ENCODE measurements at regions not wholly inside any gene's neighbourhood (a gene's known extent, or its start where the extent isn't known, plus 50 kb on each side); places are given as distances from the start of the nearest gene placed in this dataset.

DNA sequence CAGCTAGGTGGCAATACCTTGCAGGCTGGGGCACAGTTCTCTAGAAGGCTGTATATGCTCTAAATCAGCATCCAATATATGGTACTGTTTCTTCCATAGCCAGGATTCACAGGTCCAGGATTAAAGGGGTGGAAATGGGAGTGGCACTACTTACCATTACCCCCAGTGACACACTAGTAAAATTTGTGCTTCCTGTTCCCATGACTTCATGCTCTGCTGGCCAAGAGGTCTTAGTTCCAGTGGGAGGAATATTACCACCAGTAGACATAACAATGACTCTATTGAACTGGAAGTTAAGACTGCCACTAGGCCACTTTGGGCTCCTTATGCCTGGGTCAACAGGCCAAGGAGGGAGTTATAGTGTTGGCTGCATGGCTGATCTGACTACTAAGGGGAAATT lies 174.3 kb upstream of the TNFAIP3 start:
- peak; percentile 92 for DNase-seq

DNA sequence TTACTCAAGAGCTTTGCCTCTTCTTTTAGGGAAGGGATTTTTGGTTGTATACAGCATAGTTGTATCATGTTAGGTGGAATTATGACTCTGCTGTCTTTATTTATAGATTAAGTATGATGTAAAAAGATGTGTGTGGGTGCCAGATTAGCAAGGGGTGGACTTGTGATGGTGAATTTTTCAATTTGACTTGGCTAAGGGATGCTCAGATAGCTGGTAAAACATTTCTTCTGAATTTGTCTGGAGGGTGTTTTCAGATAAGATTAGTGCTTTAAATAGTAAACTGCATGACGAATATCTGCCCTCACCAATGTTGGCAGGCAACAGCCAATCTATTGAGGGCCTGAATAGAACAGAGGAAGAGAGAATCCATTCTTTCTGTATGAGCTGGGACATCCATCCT lies 173.3 kb upstream of the TNFAIP3 start:
- DNase-seq: no peak

DNA sequence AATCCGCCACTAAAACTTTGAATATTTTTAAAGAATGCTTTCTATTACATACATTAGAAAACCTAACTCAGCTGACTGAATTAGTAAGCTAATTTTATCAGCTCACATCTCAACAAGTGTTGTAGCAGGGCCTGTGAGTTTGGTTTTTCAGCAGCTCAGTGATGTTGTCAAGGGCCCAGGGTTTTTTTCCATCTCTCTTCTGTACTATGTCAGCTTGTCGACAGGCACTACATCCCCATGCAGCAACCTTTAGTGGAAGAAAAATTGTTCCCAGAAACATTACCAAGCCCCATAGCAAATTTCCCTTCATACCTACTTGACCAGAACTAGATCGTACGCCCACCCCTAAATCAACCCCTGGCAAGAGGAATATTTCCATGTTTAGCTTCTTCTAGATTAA lies 170.3 kb upstream of the TNFAIP3 start:
- DNase-seq: no peak

DNA sequence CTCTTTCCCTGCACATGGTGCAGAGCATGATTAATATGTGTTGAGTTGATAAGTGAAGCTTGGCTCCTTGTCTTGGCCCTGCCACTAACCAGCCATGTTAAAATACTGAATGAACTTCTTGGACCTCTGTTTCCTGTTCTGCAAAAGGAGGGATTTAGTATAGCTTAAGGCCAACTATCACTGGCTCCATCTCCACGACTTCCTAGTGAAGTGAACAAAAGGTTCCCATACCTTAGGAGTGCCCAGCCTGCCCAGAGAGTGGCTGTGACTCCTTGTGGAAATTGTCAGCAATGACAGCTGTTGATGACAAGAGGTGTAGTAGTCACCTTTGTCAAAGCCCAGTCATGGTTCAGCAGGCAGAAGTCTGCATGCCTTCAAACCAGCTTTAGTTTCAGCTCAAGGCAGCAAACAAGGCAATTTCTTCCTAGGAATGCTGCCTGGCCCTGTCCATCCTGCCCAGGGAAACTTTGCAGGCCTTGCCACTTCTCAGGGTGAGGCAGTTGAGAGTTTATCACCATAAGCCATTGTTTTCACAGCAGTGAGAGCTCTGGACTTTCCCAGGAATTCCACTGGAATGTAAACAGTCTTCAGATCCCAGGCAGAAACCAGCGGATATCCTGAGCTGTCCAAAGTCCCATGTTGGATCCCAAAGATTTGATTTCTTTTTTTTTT lies 169.7 kb upstream of the TNFAIP3 start:
- peak; percentile 81 for DNase-seq

DNA sequence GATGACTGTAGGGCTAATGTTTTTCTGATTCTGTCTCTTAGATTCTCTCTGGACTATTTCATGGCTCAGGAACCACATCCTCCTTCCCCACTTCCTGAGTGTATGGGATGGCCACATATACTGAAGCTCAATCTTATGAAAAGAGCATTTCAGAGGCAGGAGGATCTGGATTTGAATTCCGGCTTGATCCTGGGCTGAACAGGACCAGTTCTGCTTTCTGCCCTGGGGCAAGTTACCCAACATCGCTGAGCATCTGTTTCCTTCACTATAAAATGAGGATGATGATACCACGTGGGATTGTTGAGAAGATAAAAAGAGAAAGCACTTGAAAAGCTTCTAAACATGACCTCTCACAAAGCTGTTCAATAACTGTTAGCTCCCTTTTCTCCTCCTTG lies 168.4 kb upstream of the TNFAIP3 start:
- no peak for DNase-seq

DNA sequence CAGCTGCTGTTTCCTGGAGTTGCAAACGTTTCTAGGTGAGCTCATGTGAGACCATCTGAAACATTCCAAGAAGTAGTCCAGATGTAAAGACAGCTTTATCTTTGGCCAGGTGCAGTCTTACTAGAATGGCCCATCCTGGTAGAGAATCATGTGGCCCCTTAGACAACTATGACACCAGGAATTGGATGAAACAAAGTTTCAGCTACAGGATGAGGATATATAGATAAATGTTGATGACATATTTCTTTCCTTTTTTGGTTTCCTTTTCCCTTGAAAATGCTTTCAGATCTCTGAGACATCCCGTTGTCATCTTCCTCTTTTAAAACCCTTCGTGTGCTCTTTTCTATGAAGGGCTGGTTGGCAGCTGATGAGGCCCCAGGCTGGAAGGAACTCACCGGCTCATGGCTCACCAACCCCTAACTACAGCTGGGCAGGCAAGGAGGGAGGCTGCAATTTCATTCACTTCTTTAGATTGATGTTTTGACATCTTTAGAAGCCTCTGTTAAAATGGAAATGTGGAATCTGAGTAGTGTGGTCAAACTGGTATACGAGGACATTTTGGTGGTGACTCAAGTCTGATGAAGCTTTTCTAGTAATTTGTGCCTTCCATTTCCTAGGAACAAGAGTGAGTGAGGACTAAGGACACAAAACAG lies 167.9 kb upstream of the TNFAIP3 start:
- no peak for DNase-seq

DNA sequence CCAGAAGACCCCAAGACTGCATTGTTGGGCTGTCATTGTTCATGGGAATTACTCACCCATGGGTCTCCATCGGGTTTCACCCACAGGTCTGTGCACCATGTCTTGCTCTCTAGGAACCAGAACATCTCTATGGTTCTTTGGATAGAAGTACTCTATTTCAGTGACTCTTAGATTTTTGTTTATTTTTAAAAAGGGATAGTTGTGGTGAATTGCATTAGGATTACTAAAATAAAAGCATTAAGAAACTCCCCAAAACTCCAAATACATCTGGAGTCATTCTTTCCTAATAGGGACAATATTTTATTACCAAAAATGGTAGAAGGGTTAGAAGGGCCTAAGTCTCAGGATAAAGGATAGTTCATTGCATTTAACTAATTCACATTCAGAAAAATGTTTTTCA lies 166.9 kb upstream of the TNFAIP3 start:
- no peak for DNase-seq

DNA sequence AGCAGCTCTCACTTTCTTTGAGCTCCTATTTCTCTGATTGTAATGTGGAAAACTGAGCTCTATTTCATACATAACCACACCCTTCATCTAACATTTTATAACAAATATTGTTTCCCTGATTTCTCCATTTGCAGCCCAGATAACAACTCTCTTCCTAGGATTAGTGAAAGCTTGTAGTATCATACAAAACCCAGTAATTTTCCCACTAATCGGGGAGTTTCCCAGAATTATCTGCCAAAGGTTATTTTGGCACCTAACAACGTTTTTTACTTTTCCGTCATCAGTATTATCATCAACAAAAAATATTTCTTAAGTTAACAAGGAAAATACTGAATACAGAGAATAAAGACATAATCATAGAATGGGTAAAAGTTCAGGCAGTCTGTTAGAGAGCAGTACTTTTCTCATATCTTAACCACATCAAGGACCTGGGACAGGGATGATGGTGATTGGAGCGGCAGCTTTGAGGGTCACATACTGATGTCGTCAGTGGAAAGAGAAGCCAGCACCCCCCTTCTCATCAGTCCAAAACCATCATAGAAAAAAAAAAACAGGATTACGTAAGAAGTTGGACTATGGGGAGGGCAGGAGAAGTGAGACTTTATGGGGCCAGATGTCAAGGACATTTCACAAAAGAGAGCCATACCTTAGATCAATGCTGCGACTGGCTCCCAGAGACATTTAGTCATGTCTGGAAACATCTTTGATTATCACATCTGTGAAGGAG lies 166.1 kb upstream of the TNFAIP3 start:
- DNase-seq: no peak

DNA sequence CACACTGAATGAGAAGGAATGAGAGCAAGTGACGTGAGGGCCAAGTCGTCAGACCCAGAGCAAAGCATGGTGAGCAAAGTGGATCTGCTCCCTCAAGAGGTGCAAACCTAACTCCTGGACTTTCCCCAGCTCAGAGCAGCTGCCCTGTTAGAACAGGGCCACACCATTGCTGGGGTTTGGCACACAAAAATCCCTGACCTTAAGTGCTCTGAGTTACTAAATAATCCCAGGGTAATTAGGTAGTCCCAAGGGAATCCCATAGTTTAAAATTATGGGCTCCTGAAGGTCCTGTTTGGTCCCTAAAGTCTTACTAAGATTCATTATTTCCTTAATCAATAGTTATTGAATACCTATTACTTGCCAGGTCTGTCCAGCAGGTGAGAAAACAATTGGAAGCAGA lies 165.1 kb upstream of the TNFAIP3 start:
- no peak for DNase-seq

DNA sequence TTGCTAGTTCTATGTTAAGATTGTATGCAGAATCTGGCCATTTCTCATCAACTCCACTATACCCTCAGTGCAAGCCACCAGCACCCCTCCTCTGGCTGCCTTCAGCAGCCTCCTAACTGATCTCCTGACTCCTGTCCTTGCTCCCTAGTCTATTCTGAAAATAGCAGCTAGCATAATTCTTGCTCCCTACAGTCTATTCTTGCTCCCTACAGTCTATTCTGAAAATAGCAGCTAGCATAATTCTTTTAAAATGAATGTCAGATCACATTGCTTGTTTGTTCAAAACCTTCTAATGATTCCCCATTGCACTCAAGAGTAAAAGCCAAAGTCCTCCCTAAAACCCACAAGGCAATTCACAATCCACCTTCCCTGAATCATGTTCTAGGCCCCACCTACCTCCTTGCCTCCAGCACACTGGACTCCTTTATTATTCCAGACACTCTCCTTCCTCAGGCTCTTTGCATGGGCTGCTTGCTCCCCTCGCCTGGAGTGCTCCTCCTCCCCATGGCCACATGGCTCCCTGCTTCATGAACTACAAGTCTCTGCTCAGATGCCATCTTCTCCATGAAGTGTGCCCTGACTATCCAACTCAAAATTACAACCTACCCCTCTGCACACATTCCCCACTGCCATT lies 164.2 kb upstream of the TNFAIP3 start:
- DNase-seq: no peak

DNA sequence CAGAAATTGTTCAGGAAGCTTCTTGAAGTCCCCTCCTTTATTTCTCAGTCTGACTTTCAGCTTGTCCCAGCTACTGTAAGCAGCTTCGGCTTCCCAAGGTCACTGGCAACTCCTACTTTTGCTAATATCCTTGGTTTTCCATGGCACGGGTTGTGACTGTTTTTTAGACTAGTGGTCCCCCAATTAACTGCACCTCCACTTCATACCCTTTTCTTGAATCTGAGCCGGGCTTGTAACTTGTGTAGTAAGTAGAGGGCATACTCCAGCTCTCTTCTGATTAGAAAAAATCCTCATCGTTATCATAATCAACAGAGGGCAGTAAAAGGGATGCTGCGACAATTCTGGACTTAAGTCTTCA lies 162.3 kb upstream of the TNFAIP3 start:
- no peak for DNase-seq

DNA sequence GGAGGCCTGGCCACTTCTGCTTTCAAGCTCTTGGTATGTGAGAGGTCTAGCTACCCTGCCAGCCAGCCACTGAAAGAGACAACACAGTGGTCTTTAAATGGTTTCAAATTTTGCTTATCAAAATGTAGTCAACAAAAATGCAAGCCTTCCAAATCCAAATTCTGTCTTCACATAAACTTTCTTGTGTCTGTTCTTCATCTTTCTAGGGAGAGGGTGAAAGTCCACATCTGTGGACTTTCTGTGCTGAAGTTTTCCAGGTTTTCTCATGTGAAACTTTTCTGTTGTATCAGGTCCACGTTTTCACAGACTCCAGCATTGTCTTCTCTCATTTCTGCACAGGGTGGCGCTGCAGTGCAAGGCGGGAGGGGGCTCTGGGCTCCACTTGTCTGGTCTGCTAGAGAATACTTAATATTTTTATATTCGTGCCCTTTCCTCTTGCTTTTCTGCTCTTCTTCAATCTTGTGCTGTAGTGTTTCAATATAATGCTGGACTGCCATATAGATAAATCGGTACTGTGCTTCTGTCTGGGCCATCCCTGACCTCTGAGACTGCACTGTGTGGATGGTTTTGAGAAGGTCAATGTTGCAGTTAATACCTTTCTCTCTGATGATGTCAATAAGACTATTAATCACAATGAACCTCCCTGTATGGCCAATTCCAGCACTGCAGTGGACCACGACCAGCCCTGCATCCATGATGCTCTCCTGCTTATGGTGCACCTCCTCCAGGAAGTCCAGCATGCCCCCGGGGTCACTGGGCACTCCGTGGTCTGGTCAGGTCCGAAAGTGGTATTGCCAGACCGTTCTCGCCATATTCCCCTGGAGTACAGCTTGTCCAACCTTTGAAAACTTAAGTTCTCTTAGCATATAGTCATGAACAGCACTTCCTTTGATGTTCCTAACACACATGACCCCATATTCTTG lies 161.6 kb upstream of the TNFAIP3 start:
- DNase-seq: peak; percentile 56

DNA sequence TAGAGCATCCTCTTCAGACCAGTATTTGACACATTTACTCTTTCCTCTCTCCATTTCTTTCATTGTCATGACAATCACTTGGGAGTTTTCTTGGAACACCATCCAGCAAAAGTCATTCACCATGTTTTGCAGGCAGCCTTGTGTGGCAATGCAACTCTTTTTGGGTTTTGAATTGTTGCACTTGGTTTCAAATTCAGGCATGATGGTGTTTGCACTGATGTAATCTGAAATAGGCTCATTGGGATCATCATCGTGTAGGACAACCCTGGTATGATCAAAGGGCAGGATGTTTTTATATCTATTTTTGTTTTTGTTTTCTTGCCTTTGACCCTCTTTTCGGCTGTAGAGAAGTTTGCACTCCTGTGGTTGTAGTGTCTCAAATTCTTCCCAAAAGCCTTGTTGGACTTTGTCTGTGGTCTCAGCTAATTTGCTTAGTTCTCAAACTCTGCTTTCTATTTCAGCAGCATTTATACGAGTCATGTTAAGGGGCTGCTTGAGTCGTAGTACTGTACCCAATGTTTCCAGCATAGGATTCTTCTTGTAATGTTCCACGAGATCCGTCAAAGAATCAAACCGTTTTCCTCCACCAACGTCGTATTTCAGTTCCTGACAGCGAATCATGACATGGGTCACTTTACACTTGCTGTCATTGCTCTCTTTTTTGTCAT lies 160.8 kb upstream of the TNFAIP3 start:
- DNase-seq: no peak

DNA sequence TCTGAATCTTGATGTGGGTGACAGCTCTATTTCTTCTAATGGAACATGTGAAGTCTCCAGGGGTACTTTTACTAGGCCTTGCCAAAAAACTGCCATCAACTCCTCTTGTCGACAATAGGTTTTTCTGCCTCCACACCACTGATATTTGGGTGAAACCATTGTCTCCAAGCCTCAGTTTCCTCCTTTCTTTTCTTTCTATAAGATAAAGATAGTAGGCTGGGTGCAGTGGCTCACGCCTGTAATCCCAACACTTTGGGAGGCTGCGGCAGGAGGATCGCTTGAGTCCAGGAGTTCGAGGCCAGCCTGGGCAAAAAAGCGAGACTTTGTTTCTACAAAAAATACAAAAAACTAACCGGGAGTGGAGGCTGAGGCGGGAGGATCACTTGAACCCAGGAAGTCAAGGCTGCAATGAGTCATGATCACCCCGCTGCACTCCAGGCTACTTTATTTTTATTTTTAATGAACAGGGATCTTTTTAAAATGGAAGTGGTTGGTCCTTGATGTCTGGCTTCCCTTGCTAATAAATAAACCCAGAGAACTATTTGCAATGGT lies 159.9 kb upstream of the TNFAIP3 start:
- DNase-seq: no peak

DNA sequence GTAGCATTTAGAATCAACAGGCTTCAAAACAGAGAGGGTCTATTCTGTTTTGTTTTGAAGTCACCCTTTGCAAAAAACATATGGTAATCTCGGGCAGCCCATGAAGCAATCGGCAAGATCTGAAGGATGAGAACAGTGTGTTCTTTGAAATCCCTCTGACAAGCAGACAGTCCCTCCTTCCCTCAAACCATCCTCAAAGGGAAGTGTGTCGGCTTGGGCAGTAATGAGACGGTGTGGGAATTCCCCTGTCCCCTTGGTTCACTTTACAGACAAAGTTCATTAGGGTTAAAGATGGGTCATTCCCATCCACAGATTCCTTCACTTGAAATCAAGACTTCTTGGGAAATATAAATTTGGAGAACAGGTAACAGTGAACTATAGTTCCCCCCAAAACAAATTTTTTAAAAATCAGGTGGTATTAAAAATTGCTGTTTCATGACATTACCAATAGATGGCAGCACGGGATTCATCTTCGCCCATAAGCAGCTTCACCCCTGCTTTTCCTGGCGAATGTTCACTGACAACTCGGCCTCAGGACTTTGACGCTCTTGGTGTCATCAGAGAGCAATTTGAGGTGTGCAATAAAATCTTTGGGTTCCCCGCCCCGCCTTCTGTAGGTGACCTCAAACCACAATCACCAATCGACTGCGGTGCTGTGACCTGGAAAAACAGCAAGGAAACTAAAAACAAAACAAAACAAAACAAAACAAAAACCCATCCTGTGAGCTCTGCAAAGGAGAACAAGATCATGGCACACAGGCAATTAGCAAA lies 159.3 kb upstream of the TNFAIP3 start:
- DNase-seq: peak; percentile 57

DNA sequence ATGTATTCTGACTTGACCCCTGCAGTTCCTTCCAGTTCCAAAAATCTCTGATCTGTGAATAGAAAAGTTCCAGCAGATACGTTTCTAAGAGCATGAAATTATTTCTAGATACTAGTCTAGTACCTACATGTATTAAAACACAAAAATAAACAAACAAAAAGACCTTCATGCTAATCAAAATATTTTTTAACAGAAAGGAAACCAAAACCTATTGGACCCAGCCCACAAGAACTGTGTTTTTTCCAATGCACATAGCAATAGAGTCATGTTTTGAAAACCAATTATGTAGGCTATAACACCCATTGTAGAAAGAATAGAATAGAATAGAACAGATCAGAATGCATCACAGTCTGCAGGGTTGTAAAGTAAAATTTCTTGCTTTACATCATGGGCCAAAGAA lies 158.6 kb upstream of the TNFAIP3 start:
- DNase-seq: no peak

DNA sequence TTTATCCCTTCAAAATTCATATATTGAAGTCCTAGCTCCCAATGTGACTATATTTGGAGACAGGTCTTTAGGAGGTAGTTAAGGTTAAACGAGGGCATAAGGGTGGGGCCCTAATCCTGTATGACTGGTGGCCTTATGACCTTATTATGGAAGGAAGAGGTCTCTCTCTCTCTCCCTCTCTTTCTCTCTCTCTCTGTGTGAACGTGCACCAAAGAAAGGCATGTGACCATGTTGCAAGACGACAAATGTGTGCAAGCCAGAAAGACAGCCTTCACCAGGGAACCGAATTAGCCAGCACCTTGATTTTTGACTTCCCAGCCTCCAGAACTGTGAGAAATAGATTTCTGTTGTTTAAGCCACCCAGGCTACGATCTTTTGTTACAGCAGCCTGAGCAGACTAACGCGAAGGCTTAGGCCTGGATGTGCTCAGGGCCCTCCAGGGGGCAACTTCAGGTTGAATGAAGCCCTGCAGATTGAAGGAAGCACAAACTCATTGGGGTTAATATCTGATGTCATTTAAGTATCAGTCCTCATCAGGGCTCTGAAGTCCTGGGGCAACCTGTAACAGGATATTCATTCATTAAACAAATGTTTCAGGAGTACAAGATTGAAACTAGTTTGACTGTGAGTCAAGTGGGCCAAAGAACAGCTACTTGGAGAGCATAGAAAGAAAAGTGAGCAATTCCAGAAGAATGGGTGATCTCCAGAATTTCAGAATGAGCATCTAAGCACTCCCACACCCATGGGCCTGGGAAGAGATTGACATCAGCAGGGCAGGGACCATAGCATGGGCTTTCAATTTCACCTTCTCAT lies 157.4 kb upstream of the TNFAIP3 start:
- peak; percentile 45 for DNase-seq

DNA sequence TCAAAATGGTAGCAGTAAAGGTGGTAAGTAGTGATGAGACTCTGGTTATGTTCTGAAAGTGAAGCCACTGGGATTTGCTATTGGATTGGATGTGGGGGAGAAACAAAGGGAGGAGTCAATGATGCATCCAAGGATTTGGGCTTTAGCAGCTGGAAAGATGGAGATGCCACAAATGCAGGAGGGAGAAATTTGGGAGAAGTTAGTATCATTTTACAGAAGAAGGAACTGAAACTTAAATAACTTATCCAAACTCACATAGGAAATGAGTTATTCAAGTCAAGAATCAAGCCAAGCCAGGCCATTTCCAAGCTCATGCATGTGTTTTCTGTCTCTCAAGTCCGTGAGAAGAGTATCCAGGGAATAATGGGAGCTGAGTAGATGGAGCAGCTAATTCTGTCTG lies 155.1 kb upstream of the TNFAIP3 start:
- no peak for DNase-seq

DNA sequence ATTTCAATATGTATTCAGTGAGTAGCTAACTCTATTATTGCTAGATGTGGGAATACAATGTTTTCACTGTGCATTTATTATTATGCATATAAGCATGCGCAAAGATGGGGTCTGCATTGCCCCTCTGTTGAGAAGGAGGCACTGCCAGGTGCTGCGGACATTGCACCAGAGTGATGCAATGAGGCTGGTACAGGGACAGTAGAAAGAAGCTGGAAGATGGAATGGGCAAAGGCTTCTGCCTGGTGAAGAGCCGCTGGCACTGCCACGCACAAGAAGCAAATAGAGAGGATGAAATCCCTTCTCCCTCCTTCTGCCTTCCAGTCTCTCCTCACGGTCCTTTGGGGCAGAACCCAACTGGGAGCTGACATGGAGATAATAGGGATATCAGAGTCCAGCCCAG lies 154.5 kb upstream of the TNFAIP3 start:
- DNase-seq: no peak

DNA sequence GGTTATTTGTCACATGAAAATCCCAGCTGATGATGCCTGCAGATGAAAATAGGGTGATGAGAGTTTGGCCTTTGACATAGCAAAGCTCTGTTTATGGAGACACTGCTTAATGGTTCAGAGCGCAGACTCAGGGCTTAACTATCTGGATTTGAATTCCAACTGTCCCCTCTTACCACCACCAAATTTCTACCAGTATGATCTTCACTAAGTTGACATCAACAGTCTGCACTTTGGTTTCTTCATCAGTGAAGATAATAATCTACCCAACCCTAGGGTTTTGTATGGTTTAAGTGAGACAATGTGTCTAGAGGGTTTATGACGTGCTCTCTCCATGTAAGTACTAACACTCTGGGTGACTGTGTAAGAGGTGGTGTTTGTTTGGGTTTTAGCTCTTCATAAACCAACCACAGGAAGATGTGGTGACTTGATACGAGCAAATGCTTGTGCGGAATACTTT lies 151.4 kb upstream of the TNFAIP3 start:
- no peak for DNase-seq
